Gastroesophageal sphincter (tissue), 3 donors: ENCODE measurements at regions not wholly inside any gene's neighbourhood (a gene's known extent, or its start where the extent isn't known, plus 50 kb on each side); places are given as distances from the start of the nearest gene placed in this dataset.

ENCODE experiments used
- CTCF ChIP-seq, 4 experiments: fragments of 200-600 bp in 2 of 4; fragments of 450-650 bp in 2 of 4; sonication (generic) in 1 of 4; IDR thresholded peaks; one replicate each; pipeline ENCODE4 v1.5.1; 2017 to 2019; ENCODE audit warnings: antibody characterized with exemption in 4 of 4, mild to moderate bottlenecking in 2 of 4, moderate library complexity in 2 of 4
- EP300 ChIP-seq: sonication (generic); formaldehyde crosslinking; IDR thresholded peaks from one replicate; pipeline ENCODE4 v1.6.1; 2017; ENCODE audit warnings: antibody characterized with exemption, mild to moderate bottlenecking
- POLR2A ChIP-seq, 2 donors: fragments of 450-650 bp; IDR thresholded peaks; one replicate each; pipeline ENCODE4 v1.6.1; 2017; ENCODE audit warnings: antibody characterized with exemption in 2 of 2, mild to moderate bottlenecking in 2 of 2, moderate library complexity in 1 of 2

DNA sequence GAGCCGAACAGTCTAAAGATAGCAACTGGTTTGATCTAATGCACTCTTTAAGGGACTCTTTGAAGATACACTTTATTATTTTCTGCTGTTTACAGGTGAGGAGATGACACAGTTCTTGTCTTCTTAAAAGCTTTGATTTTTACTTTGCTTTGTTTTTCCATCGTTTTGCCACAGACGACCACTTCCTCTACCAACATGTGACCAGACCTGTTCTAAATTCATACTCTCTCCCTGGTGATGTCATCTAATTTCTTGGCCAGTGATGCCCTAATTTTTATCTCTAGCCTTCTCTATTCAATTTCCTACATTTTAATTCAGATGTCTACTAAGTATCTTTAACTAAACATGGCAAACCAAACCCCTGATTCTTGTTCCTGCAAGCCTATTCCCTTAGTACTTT, 583.4 kb upstream of the ITGA1 start:
- no peak for TF ChIP-seq POLR2A (IDR thresholded peaks at IDR 0.05)
- TF ChIP-seq EP300: no peak
- TF ChIP-seq CTCF (IDR thresholded peaks at IDR 0.05): no peak
